SU-DHL-6 (cell line): ENCODE measurements at regions not wholly inside any gene's neighbourhood (a gene's known extent, or its start where the extent isn't known, plus 50 kb on each side); places are given as distances from the start of the nearest gene placed in this dataset.
A peak's percentile ranks its signal among the peaks of the same experiment; 100 is the strongest.

ENCODE experiments used
- H2AFZ ChIP-seq: fragments of 200-600 bp; sonication (generic); 2 replicates; pipeline ENCODE4 v1.6.1; 2014; ENCODE audit warnings: low read depth, mild to moderate bottlenecking, moderate library complexity, mixed read lengths, antibody characterized with exemption, low read length; ENCODE audit not compliant: severe bottlenecking
- H3F3A ChIP-seq: fragments of 200-600 bp; shearing (Covaris generic); 2 replicates; pipeline ENCODE4 v1.6.0; 2016; ENCODE audit warnings: antibody characterized with exemption, mild to moderate bottlenecking; ENCODE audit not compliant: insufficient read depth
- H3K27ac ChIP-seq: fragments of 200-600 bp; sonication (generic); 2 replicates; pipeline ENCODE4 v1.5.1; 2016; ENCODE audit warnings: low read depth, mild to moderate bottlenecking, low read length, moderate library complexity, mixed read lengths
- H3K27me3 ChIP-seq: fragments of 200-600 bp; sonication (generic), shearing (Covaris generic); 2 replicates; pipeline ENCODE4 v1.6.0; 2014; ENCODE audit warnings: mild to moderate bottlenecking, low read length
- H3K36me3 ChIP-seq: fragments of 200-600 bp; sonication (generic); 2 replicates; pipeline ENCODE4 v1.6.1; 2014; ENCODE audit warnings: mild to moderate bottlenecking, low read length, mixed read lengths
- H3K4me2 ChIP-seq: fragments of 300-600, 200-600 bp; shearing (Covaris generic), sonication (generic); 2 replicates; pipeline ENCODE4 v1.6.0; 2014; ENCODE audit warnings: low read length, low read depth, mild to moderate bottlenecking; ENCODE audit not compliant: poor library complexity, severe bottlenecking
- H3K4me3 ChIP-seq: fragments of 200-600 bp; sonication (generic); 2 replicates; pipeline ENCODE4 v1.5.1; 2014; ENCODE audit warnings: antibody characterized with exemption, low read length, mild to moderate bottlenecking, mixed read lengths; ENCODE audit not compliant: insufficient read depth, poor library complexity, severe bottlenecking
- H3K79me2 ChIP-seq: fragments of 200-600 bp; sonication (generic); 2 replicates; pipeline ENCODE4 v1.6.1; 2014; ENCODE audit warnings: mild to moderate bottlenecking, low read length, moderate library complexity; ENCODE audit not compliant: insufficient read depth
- H3K9ac ChIP-seq: fragments of 200-600 bp; sonication (generic); 2 replicates; pipeline ENCODE4 v1.7.0; 2014; ENCODE audit warnings: mild to moderate bottlenecking, low read length
- H3K9me2 ChIP-seq: fragments of 200-600 bp; sonication (generic); replicated peaks from 2 replicates; pipeline ENCODE4 v1.6.1; 2014; ENCODE audit warnings: low read length; ENCODE audit not compliant: insufficient read depth
- H3K9me3 ChIP-seq: fragments of 200-600 bp; sonication (generic); 2 replicates; pipeline ENCODE4 v1.6.1; 2014; ENCODE audit warnings: low read length, mixed read lengths; ENCODE audit not compliant: insufficient read depth
- H4K20me1 ChIP-seq: fragments of 200-600 bp; sonication (generic); 2 replicates; pipeline ENCODE4 v1.6.1; 2014; ENCODE audit warnings: low read depth, mild to moderate bottlenecking, antibody characterized with exemption, low read length, moderate library complexity, mixed read lengths
- CTCF ChIP-seq: fragments of 200-600 bp; sonication (generic); IDR thresholded peaks from one replicate; pipeline ENCODE4 v1.5.1; 2017; ENCODE audit warnings: antibody characterized with exemption, mild to moderate bottlenecking, low read length, moderate library complexity; ENCODE audit not compliant: insufficient read depth, poor library complexity, severe bottlenecking
- EZH2phosphoT487 ChIP-seq: fragments of 200-600 bp; sonication (generic), shearing (Covaris generic); conservative IDR thresholded peaks from 2 replicates; pipeline ENCODE4 v1.6.1; 2018; ENCODE audit warnings: mild to moderate bottlenecking, antibody characterized with exemption, low read length, moderate library complexity, mixed read lengths

GRCh38 chr5:118257066-118257465 is 731.3 kb downstream of the DTWD2 start:
- H3F3A ChIP-seq = no peaks in the 10 kb centered on the region
- TF ChIP-seq EZH2phosphoT487 (no peak), CTCF (no peak)

DNA sequence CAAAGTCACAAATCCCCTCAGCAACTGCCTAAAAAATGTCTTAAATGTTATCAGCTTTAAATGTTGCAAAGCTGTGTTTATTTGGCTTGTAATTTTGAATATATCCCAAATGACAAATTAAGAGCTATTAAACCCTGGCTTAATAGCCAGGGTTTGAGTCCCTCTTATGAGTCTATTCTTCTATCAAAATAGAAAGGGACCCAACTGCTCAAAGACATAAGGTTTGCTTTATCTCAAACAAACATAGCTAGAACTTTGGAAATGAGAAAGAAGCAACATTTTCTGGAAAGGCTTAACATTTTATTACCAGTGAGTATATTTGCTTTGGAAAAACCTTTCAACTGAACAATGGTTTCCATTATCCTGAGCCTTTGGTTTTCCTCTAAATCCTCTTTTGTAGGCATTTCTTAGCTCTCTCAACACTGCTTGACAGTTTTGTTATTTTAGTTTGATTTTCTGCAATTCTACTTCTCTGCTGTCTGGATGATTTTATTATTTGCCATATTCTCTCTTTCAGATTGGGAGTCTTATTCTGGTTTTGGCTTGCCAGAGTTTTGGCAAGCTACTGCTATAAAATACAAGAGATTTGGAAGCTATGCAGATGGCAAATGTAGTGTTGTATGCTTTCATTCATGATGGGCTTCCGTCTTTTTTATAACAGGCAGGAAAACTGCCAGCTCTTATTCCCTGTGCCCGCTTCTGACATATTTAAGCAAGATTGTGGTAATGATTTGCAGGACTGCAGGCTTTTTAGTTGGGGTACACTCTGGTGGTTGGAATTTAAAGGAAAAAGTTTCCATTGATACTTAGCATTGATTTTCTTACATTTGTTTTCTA is 734.9 kb downstream of the DTWD2 start:
- Histone ChIP-seq H3K4me3 (no peak overlapping the region), H4K20me1 (no peaks in the 10 kb centered on the region)

More at GRCh38 chr5:118257066-118257465, 731.3 kb downstream of the DTWD2 start:
- Histone ChIP-seq H3K9ac (no peak overlapping the region), H3K27me3 (no peaks in the 10 kb centered on the region), H3K9me2 (no peaks in the 10 kb centered on the region), H4K20me1 (no peaks in the 10 kb centered on the region), H2AFZ (no peak overlapping the region), H3K79me2 (no peaks in the 10 kb centered on the region), H3K27ac (no peak overlapping the region), H3K9me3 (no peaks in the 10 kb centered on the region), H3K36me3 (no peaks in the 10 kb centered on the region), H3K4me2 (no peak overlapping the region), H3K4me3 (no peak overlapping the region)

GRCh38 chr5:118249386-118249785 is 739.0 kb downstream of the DTWD2 start:
- Histone ChIP-seq H3K27me3 (no peaks in the 10 kb centered on the region), H3K27ac (no peak overlapping the region), H3K36me3 (0 out of 2 replicates have a peak, but pooled peaks cover 3% of the 10 kb centered on the region), H3K4me3 (no peak overlapping the region), H3K9me2 (no peaks in the 10 kb centered on the region), H3K9ac (no peak overlapping the region), H3K4me2 (peak overlapping the region; percentile 27), H3K79me2 (no peaks in the 10 kb centered on the region), H2AFZ (no peak overlapping the region), H4K20me1 (no peaks in the 10 kb centered on the region), H3F3A (no peaks in the 10 kb centered on the region), H3K9me3 (no peaks in the 10 kb centered on the region)
- TF ChIP-seq CTCF (no peak), EZH2phosphoT487 (no peak)

More for the DNA sequence above, 734.9 kb downstream of the DTWD2 start:
- TF ChIP-seq CTCF (no peak), EZH2phosphoT487 (no peak)
- Histone ChIP-seq H3K9me3 (no peaks in the 10 kb centered on the region), H3K36me3 (0 out of 2 replicates have a peak, but pooled peaks cover 3% of the 10 kb centered on the region), H3K4me2 (no peak overlapping the region), H3K79me2 (no peaks in the 10 kb centered on the region), H2AFZ (no peak overlapping the region), H3F3A (no peaks in the 10 kb centered on the region), H3K9me2 (no peaks in the 10 kb centered on the region), H3K9ac (no peak overlapping the region), H3K27me3 (no peaks in the 10 kb centered on the region), H3K27ac (no peak overlapping the region)
